Rectal smooth muscle tissue (tissue), 1 donor: ENCODE measurements at regions not wholly inside any gene's neighbourhood (a gene's known extent, or its start where the extent isn't known, plus 50 kb on each side); places are given as distances from the start of the nearest gene placed in this dataset.

ENCODE experiments used
- H3K27ac ChIP-seq: one replicate; pipeline ENCODE4 v1.7.0; 2013; ENCODE audit warnings: low read depth, low read length, inconsistent platforms
- H3K27me3 ChIP-seq: one replicate; pipeline ENCODE4 v1.7.0; 2013; ENCODE audit warnings: low read length; ENCODE audit not compliant: control insufficient read depth, insufficient read depth
- H3K36me3 ChIP-seq: one replicate; pipeline ENCODE4 v1.7.0; 2013; ENCODE audit warnings: low read length; ENCODE audit not compliant: control insufficient read depth, insufficient read depth
- H3K4me1 ChIP-seq: one replicate; pipeline ENCODE4 v1.7.0; 2013; ENCODE audit warnings: low read length; ENCODE audit not compliant: control insufficient read depth, insufficient read depth
- H3K4me3 ChIP-seq: one replicate; pipeline ENCODE4 v1.7.0; 2013; ENCODE audit warnings: low read length
- H3K9ac ChIP-seq: one replicate; pipeline ENCODE4 v1.7.0; 2013; ENCODE audit warnings: low read length

DNA sequence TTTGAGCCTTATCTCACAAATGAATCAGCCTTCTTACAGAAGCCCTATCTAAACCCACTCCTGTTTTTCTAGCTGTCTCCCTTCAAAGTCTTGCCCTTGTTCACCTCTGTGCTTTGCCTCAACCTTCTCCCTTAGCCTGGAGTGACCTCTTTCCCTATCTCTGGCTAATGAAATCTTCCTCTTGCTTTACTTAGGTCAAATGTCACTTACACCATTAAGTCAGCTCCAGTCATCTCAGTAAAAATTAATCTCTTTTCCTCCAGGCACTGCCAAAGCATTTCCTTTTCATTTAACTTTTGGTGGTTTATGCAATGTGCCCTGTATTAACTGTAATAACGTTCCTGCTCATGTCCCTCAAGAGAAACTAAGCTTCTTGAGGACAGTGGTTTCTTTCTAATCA is 596.5 kb upstream of the MIR17HG start:
- no peaks in the 10 kb centered on the region for H3K27me3 ChIP-seq
- no peak overlapping the region for H3K27ac ChIP-seq
- H3K4me1 ChIP-seq = no peaks in the 10 kb centered on the region
- H3K4me3 ChIP-seq = no peak overlapping the region
- H3K36me3 ChIP-seq = no peaks in the 10 kb centered on the region
- H3K9ac ChIP-seq = no peak overlapping the region

DNA sequence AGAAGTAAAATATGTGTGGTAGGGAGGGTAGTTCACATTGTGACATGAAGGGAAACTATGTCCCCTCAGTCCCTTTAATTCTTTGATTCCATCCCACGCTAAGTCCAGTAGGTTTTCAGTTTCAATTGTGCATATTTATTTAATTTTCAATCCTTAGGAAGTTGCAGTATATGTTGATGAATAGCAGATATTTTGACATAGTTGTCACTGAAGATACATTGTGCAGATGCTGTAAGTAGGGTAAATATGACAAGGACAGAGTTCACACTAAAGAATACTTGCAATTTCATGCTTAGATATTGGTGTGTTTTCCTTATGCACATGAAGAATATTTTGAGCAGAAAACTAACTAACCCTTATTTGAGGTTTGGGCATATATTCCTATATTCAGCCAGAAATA is 595.4 kb upstream of the MIR17HG start:
- Histone ChIP-seq H3K9ac (no peak overlapping the region), H3K4me1 (no peaks in the 10 kb centered on the region), H3K36me3 (no peaks in the 10 kb centered on the region), H3K27me3 (no peaks in the 10 kb centered on the region), H3K27ac (no peak overlapping the region), H3K4me3 (no peak overlapping the region)

DNA sequence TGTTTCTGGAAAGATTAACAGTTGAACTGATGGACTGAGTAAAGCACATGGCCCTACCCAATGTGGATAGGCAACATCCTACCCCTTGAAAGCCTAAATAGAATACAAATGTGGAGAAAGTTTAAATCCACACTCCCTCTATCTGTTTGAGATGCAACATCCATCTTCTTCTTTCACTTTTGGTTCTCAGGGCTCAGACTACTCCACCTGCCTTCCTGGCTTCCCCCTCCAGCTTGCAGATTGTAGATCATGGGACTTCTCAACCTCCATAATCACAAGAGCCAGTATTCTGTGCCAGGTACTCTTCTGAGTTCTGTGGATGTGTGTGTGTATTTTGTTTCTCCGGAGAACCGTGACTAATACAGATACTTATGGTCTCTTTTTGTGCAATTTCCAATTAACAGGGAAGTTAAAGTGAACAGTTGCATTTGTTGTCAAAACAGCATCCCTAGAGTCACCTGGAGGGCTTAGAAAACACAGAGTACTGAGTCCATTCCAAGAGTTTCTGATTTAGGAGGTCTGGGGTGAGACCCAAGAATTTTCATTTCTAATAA is 590.3 kb upstream of the MIR17HG start:
- Histone ChIP-seq H3K36me3 (no peaks in the 10 kb centered on the region), H3K4me3 (no peak overlapping the region), H3K27ac (no peak overlapping the region), H3K27me3 (no peaks in the 10 kb centered on the region), H3K9ac (no peak overlapping the region), H3K4me1 (no peaks in the 10 kb centered on the region)

DNA sequence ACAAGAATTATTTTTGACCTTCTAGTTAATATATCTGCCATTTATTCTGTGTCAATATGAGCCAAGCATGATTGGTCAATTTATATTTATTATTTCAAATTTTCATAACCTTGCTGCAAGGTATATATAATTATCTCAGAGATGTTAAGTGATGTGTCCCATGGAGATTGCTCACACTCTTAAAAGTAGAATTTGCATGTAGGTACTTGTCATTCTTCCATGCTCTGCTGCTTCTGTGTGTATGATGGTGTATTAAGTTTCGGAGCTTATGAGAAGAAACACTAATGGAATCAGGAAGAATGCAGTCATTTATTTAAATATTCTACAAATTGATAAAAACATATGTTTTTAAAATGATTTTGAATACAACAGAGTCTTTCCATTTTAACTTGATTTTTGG is 586.8 kb upstream of the MIR17HG start:
- H3K4me1 ChIP-seq = no peaks in the 10 kb centered on the region
- H3K9ac ChIP-seq = no peak overlapping the region
- no peaks in the 10 kb centered on the region for H3K27me3 ChIP-seq
- no peak overlapping the region for H3K27ac ChIP-seq
- no peak overlapping the region for H3K4me3 ChIP-seq
- no peaks in the 10 kb centered on the region for H3K36me3 ChIP-seq

DNA sequence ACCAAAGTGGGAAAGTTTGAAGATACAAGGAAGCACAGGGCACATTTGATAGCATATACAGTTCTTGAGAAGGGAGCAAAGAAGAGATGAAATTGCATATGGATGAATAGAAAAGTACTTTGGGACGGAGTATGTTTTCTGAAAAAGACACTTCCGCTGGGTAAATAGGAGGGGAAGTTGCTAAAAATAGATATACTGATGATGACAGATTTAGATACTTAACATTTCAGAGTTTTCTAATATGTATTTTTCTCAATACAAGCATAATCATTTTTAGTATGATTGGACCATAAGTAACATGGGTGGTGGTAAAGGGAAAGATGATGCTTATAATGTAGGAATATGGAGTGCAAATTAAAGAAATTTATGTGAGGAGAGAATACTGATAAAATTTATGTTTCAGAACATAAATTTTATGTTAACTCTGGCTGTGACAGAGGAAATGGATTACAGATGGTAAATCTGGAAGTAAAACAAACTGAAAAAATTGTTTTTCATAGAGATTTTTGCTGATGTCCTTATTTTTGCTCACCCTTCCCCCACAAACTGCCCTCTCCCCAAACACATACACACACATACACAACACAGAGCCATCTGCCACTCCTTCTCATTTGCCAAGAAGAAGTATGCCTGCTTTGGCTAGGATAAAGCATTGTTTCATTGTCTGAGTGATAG is 583.9 kb upstream of the MIR17HG start:
- H3K36me3 ChIP-seq = no peaks in the 10 kb centered on the region
- no peaks in the 10 kb centered on the region for H3K4me1 ChIP-seq
- no peak overlapping the region for H3K4me3 ChIP-seq
- no peak overlapping the region for H3K9ac ChIP-seq
- no peak overlapping the region for H3K27ac ChIP-seq
- no peaks in the 10 kb centered on the region for H3K27me3 ChIP-seq

DNA sequence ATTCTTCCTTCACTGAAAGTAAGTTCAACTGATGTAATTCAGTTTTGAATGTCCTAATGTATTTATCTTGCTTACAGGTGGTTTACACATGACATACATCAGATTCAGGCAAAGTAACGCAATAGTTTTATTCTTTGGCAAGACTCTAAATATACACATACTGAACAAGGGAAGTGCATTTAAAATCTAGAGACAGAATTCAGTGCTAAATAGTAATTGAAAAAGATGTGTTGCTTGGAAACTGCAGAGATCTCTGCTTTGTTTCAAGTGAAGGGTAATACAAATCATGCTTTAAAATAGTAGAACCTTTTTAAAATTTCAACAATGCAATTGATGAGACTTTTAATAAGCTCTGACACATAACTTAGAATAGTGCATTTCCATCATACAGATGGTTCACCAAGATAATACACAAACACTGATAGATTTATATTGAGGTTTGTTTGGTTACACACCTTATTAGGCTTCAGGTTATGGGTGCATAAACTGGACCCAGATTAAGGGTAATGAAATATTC is 581.0 kb upstream of the MIR17HG start:
- H3K36me3 ChIP-seq = no peaks in the 10 kb centered on the region
- H3K4me1 ChIP-seq = no peaks in the 10 kb centered on the region
- no peak overlapping the region for H3K9ac ChIP-seq
- no peak overlapping the region for H3K4me3 ChIP-seq
- no peaks in the 10 kb centered on the region for H3K27me3 ChIP-seq
- H3K27ac ChIP-seq = no peak overlapping the region

DNA sequence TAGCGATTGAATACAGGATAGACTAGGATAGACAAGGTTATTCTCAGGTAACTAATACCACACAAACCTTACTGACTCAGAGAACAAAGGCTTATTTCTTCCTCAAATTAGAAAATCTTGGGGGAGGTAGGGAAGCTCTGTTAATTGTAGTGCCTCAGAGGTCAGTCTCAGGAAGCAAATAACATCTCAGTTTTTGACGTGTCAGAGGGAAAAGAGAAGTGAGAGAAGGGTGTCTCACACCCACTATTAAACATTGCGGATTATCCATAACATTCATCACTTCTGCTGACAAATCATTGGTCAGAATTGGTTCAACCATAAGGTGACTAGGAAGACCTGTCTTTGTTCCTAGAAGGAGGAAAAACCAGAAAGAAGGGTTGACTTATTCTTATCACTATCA is 579.4 kb upstream of the MIR17HG start:
- no peak overlapping the region for H3K27ac ChIP-seq
- no peak overlapping the region for H3K4me3 ChIP-seq
- H3K36me3 ChIP-seq = no peaks in the 10 kb centered on the region
- H3K9ac ChIP-seq = no peak overlapping the region
- H3K27me3 ChIP-seq = no peaks in the 10 kb centered on the region
- H3K4me1 ChIP-seq = no peaks in the 10 kb centered on the region

DNA sequence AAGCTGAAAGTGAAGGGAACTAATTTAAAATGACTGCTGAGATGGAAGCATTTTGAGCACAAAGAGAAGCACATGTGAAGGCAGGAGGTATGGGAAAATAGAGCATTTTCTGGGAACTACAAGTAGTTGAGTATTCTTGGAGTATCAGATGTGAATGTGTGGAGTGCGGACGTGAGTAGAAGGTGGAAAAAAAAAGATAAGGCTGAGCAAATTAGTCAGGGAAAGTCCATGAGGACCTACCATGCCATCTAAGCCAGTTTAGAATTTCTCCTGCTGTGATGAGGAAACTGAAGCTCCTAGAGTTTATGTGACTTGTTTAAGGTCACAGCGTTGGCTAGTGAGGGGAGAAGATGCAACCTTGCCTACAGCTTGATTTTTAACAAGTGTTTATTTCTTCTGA is 578.1 kb upstream of the MIR17HG start:
- Histone ChIP-seq H3K27ac (no peak overlapping the region), H3K4me1 (no peaks in the 10 kb centered on the region), H3K9ac (no peak overlapping the region), H3K4me3 (no peak overlapping the region), H3K36me3 (no peaks in the 10 kb centered on the region), H3K27me3 (no peaks in the 10 kb centered on the region)

DNA sequence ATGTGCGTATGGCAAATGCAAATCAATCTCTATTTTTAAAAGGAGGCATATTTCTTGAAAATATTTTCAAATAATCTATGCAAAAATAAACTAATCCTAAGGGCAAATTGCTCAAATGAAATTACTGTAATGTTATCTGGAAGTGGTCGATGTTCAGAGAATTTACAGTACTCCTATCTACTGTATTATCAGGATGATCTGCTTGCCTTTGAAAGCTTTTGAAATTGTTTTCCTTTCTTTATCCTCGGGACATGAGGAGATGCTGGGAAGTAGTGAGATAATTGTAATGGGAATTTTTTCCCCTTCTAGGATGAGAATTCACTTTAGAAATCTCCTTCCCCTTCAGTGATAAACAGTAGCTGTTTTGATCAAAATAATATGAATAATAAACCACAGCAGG is 577.2 kb upstream of the MIR17HG start:
- H3K27ac ChIP-seq = no peak overlapping the region
- H3K4me1 ChIP-seq = no peaks in the 10 kb centered on the region
- no peaks in the 10 kb centered on the region for H3K36me3 ChIP-seq
- H3K9ac ChIP-seq = no peak overlapping the region
- H3K27me3 ChIP-seq = no peaks in the 10 kb centered on the region
- H3K4me3 ChIP-seq = no peak overlapping the region

DNA sequence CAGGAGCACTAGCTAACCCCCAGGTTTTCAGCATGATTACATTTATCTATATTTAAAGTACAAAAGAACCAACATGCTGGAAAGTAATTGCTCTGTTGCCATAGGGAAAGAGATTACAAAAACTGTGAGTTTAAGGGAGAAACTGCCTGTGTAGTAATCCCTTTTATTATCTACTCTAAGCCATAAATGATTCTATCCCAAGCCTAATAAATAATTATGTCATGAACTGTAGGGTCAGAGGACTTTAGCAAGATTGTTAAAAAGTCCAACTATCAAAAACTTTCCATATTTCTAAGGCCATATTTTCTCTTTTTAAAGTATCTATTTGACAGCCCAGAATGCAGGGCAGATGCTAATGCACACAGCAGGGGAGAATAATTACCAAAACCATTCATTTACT is 573.8 kb upstream of the MIR17HG start:
- no peak overlapping the region for H3K27ac ChIP-seq
- no peaks in the 10 kb centered on the region for H3K27me3 ChIP-seq
- no peaks in the 10 kb centered on the region for H3K36me3 ChIP-seq
- H3K9ac ChIP-seq = no peak overlapping the region
- H3K4me1 ChIP-seq = no peaks in the 10 kb centered on the region
- H3K4me3 ChIP-seq = no peak overlapping the region

DNA sequence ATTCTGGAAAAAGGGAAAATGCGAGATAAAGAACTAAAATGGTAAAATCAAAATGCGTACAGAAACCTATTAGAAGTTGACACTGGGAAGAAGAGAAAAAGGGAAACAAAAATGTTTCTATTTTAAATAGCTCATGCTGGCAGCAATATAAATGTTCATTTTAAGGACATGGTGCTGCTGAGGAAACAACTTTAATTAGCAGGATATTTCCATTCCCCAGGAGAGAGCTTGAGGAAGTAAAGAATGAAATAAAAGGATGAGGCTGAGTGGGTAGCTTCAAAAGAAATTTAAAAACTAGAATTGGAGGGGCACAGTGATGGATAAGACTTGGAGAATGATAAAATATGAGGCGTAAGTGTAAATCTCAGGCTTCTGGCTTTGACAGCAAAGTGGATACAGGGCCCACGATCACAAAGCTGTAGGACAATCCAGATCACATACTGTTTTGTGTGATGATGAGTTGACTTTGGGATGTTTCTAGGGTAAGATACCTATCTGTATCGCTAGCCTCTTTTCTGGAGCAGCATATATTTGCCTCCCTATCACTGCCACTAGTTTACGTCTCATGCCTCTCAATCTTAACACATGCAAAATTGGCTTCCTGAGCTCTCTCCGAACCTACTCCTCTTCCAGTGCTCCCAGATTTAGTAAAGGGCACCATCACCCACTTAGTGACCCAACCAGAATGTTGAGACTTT is 571.3 kb upstream of the MIR17HG start:
- Histone ChIP-seq H3K4me3 (no peak overlapping the region), H3K36me3 (no peaks in the 10 kb centered on the region), H3K4me1 (no peaks in the 10 kb centered on the region), H3K27me3 (no peaks in the 10 kb centered on the region), H3K9ac (no peak overlapping the region), H3K27ac (no peak overlapping the region)

DNA sequence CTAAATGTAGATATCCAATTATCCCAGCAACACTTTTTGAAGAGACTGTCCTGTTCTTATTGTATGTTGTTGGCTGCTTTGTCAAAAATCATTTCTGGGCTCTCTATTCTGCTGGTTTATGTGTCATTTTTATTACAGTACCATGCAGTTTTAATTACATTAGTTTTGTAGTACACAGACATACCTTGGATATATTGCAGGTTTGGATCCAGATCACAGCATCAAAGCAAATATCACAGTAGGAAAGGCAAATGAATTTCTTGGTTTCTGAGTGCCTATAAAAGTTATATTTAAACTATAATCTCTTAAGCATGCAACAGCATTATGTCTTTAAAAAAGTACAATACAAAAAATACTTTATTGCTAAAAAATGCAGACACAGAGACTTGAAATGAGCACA is 564.2 kb upstream of the MIR17HG start:
- Histone ChIP-seq H3K9ac (no peak overlapping the region), H3K27me3 (no peaks in the 10 kb centered on the region), H3K4me1 (no peaks in the 10 kb centered on the region), H3K27ac (no peak overlapping the region), H3K36me3 (no peaks in the 10 kb centered on the region), H3K4me3 (no peak overlapping the region)

DNA sequence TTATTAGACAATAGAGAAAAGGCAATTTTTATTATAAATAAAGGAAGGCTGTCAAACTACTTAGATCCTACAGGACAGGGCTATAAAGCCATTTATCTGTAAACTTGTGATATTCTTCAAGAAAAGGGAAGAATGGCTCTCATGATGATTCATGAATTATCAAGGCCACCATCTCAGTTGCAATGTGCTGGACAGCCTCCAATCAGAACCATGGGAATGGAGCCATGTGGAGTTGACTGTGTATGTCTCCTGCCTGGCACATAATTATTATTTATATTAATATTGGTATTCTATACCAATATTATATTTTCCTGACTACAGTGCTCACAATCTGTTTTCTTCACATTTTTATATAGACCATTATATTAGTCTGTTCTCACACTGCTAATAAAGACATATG is 560.5 kb upstream of the MIR17HG start:
- Histone ChIP-seq H3K4me3 (no peak overlapping the region), H3K27me3 (no peaks in the 10 kb centered on the region), H3K9ac (no peak overlapping the region), H3K27ac (no peak overlapping the region), H3K36me3 (no peaks in the 10 kb centered on the region), H3K4me1 (no peaks in the 10 kb centered on the region)
